Heart left ventricle (tissue), 13 donors: ENCODE measurements at regions not wholly inside any gene's neighbourhood (a gene's known extent, or its start where the extent isn't known, plus 50 kb on each side); places are given as distances from the start of the nearest gene placed in this dataset.

ENCODE experiments used
- POLR2A ChIP-seq, 2 donors: fragments of 450-650 bp; IDR thresholded peaks; one replicate each; pipeline ENCODE4 v1.6.1; 2017; ENCODE audit warnings: antibody characterized with exemption in 2 of 2, mild to moderate bottlenecking in 2 of 2, moderate library complexity in 2 of 2
- TF ChIP-seq, protein P1 (sequence below), 12 donors: fragments of 200-600 bp; sonication (generic) in 4 of 12; IDR thresholded peaks; one replicate each; pipeline versions ENCODE4 v1.5.0 to v1.8.0; 2018 to 2022; ENCODE audit warnings: antibody characterized with exemption in 12 of 12, mild to moderate bottlenecking in 5 of 12
- donor health status: ischemic (EF 13 %, LVEDD 7.1; RV severe dilation, severe dysfunction).
- donor health status: DM: no; HTN: yes; CAD: no.
- donor health status: DM: no; HTN: no; CAD: no.
- donor health status: ischemic (EF 25% LVEDD 6.9; RV normal size, moderate dysfunction).
- donor health status: ischemic (EF 25% LVEDD 5.7; RV mildly dilated, moderate dysfunction).
- donor health status: ischemic (EF 35%, LVEDD 5.7; RV mildly dilated, moderate dysfunction).
- donor health status: nonischemic (EF 11% LVEDD 7.7; RV severe dilation, severe dysfunction).
- donor health status: DM: yes; HTN: yes; CAD: no.
- donor health status: PGD.
- donor health status: ischemic (EF 29% LVEDD 5.4; RV normal size, mild dysfunction).
- donor health status: nonischemic (EF 23%, LVEDD 6.1; RV moderate dilation, normal function).

GRCh38 chr22:27063841-27064240 lies 406.5 kb downstream of the MIAT start:
- TF ChIP-seq, protein P1, sequence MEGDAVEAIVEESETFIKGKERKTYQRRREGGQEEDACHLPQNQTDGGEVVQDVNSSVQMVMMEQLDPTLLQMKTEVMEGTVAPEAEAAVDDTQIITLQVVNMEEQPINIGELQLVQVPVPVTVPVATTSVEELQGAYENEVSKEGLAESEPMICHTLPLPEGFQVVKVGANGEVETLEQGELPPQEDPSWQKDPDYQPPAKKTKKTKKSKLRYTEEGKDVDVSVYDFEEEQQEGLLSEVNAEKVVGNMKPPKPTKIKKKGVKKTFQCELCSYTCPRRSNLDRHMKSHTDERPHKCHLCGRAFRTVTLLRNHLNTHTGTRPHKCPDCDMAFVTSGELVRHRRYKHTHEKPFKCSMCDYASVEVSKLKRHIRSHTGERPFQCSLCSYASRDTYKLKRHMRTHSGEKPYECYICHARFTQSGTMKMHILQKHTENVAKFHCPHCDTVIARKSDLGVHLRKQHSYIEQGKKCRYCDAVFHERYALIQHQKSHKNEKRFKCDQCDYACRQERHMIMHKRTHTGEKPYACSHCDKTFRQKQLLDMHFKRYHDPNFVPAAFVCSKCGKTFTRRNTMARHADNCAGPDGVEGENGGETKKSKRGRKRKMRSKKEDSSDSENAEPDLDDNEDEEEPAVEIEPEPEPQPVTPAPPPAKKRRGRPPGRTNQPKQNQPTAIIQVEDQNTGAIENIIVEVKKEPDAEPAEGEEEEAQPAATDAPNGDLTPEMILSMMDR (IDR thresholded peaks at IDR 0.05): no peak
- no peak for TF ChIP-seq POLR2A (IDR thresholded peaks at IDR 0.05)
